ENCODE measurements at regions not wholly inside any gene's neighbourhood (a gene's known extent, or its start where the extent isn't known, plus 50 kb on each side); places are given as distances from the start of the nearest gene placed in this dataset.

DNA sequence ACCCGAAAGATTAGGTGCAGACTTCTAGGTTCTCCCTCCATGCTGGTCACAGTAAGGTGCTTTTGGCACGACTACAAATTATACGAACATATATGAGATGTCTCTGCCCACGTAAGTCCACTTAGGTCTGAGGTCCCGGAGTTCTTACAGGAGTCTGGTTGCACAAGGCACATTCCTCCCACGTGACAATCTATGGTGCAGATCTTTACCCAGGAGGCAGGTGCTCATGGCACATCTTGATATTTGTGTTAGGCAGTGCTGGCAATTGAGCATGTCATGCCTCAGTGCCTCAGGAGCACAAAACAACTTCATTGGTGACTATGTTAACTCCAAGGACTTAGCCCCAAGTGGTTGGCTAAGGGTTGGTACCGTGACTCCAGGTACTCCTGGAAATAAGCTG, 92.0 kb upstream of the AMN1 start:
- TF ChIP-seq, protein P1, sequence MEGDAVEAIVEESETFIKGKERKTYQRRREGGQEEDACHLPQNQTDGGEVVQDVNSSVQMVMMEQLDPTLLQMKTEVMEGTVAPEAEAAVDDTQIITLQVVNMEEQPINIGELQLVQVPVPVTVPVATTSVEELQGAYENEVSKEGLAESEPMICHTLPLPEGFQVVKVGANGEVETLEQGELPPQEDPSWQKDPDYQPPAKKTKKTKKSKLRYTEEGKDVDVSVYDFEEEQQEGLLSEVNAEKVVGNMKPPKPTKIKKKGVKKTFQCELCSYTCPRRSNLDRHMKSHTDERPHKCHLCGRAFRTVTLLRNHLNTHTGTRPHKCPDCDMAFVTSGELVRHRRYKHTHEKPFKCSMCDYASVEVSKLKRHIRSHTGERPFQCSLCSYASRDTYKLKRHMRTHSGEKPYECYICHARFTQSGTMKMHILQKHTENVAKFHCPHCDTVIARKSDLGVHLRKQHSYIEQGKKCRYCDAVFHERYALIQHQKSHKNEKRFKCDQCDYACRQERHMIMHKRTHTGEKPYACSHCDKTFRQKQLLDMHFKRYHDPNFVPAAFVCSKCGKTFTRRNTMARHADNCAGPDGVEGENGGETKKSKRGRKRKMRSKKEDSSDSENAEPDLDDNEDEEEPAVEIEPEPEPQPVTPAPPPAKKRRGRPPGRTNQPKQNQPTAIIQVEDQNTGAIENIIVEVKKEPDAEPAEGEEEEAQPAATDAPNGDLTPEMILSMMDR (IDR thresholded peaks at IDR 0.05): no peak
- TF ChIP-seq POLR2A (IDR thresholded peaks at IDR 0.05): no peak
